Left ventricle myocardium inferior (tissue), 1 donor: ENCODE measurements at regions not wholly inside any gene's neighbourhood (a gene's known extent, or its start where the extent isn't known, plus 50 kb on each side); places are given as distances from the start of the nearest gene placed in this dataset.

Experiments used
- DNase-seq: peaks from one replicate; pipeline ENCODE4 v3.0.0-alpha.2; 2020
- H3K27ac ChIP-seq: fragments of 200-600 bp; replicated peaks from 2 replicates; pipeline ENCODE4 v1.8.0; 2021
- H3K27me3 ChIP-seq: fragments of 200-600 bp; 2 replicates; pipeline ENCODE4 v1.8.0; 2021; ENCODE audit warnings: low read depth
- H3K36me3 ChIP-seq: fragments of 200-600 bp; 2 replicates; pipeline ENCODE4 v1.8.0; 2021
- H3K4me1 ChIP-seq: fragments of 200-600 bp; 2 replicates; pipeline ENCODE4 v1.8.0; 2021
- H3K4me3 ChIP-seq: fragments of 200-600 bp; 2 replicates; pipeline ENCODE4 v1.8.0; 2021; ENCODE audit warnings: mild to moderate bottlenecking, moderate library complexity
- H3K9me3 ChIP-seq: fragments of 200-600 bp; replicated peaks from 2 replicates; pipeline ENCODE4 v1.8.0; 2021
- intact Hi-C: fragments of 100-400 bp; cut with micrococcal nuclease; formaldehyde crosslinking; loops from one replicate; pipeline ENCODE4 v1.11.0; 2022
- TF ChIP-seq, protein P1 (sequence below): fragments of 200-600 bp; IDR thresholded peaks from 2 replicates; pipeline ENCODE4 v1.8.0; 2021; ENCODE audit warnings: antibody characterized with exemption, mild to moderate bottlenecking, borderline replicate concordance
- donor health status: DM: no; HTN: yes; CAD: no; lungs with severe emphysema.

DNA sequence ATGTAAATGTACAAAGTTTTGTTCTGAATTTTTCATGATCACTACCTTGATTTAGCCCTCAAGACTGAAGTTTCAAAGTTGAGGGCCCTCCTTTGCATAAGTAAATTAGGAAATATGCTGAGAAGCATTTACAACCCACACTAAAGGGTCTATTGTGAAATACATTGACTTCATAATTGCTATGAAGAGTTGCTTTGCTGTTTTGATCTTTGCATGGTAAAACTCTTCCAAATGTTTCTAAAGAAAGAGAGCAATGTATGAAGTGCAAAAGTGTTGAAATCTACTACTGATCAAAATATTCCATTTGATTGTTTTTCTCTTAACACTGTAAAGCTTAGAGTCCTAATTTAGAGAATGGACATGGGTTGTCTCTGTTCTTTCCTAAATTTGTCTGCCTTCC lies 77.2 kb downstream of the C7orf25 start:
- Histone ChIP-seq H3K4me3 (no peak overlapping the region), H3K4me1 (peaks cover 9% of the 10 kb centered on the region), H3K9me3 (no peaks in the 10 kb centered on the region), H3K36me3 (no peaks in the 10 kb centered on the region), H3K27me3 (peaks cover 16% of the 10 kb centered on the region), H3K27ac (no peak overlapping the region)
- intact Hi-C loops = no loop called here
- no peak for DNase-seq
- TF ChIP-seq, protein P1, sequence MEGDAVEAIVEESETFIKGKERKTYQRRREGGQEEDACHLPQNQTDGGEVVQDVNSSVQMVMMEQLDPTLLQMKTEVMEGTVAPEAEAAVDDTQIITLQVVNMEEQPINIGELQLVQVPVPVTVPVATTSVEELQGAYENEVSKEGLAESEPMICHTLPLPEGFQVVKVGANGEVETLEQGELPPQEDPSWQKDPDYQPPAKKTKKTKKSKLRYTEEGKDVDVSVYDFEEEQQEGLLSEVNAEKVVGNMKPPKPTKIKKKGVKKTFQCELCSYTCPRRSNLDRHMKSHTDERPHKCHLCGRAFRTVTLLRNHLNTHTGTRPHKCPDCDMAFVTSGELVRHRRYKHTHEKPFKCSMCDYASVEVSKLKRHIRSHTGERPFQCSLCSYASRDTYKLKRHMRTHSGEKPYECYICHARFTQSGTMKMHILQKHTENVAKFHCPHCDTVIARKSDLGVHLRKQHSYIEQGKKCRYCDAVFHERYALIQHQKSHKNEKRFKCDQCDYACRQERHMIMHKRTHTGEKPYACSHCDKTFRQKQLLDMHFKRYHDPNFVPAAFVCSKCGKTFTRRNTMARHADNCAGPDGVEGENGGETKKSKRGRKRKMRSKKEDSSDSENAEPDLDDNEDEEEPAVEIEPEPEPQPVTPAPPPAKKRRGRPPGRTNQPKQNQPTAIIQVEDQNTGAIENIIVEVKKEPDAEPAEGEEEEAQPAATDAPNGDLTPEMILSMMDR = no peak

DNA sequence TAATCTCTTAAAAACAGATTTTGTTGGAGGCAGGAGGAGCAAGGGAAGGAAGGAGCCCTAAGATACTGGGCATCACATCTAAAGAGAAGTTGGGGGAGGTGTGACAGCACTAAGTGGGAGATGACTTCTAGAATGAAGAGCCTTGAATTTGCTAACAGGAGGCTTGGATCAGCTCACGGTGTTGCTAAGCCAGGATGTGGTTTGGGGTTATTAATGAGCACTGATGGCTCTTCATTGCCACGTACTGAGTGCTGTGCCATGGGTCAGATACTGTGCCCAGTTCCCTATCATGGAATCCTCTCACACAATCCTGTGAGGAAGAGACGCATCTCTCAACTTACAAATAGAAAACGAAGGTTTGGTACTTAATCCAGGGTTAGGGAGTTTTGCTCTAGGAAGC lies 78.5 kb downstream of the C7orf25 start:
- intact Hi-C loops = no loop called here
- Histone ChIP-seq H3K4me1 (peaks cover 9% of the 10 kb centered on the region), H3K27ac (no peak overlapping the region), H3K27me3 (peaks cover 16% of the 10 kb centered on the region), H3K9me3 (no peaks in the 10 kb centered on the region), H3K4me3 (no peak overlapping the region), H3K36me3 (no peaks in the 10 kb centered on the region)
- DNase-seq = no peak
- TF ChIP-seq, protein P1 = no peak

DNA sequence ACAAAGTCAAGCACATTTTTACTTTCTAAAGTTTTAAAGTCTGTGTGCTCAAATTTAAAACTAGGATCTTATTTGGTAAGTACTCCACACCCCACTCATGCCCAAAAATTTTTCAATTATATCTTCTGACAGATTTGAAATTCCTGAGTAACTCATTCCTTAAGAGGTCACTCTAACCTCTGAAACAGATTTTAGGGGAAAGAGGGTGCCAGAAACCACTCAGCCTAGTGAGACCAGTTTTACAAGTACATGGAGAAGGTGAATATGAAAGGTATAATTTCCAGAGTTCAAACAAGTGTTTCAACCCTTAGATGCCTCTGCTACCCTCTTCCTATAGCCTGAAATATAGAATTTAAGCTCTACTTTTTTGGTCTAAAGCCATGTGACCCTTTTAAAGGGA lies 79.2 kb downstream of the C7orf25 start:
- H3K27ac ChIP-seq = no peak overlapping the region
- no peaks in the 10 kb centered on the region for H3K36me3 ChIP-seq
- intact Hi-C loops = no loop called here
- peaks cover 16% of the 10 kb centered on the region for H3K27me3 ChIP-seq
- no peak for DNase-seq
- H3K4me1 ChIP-seq = peaks cover 9% of the 10 kb centered on the region
- H3K4me3 ChIP-seq = no peak overlapping the region
- no peaks in the 10 kb centered on the region for H3K9me3 ChIP-seq
- TF ChIP-seq, protein P1 = no peak

DNA sequence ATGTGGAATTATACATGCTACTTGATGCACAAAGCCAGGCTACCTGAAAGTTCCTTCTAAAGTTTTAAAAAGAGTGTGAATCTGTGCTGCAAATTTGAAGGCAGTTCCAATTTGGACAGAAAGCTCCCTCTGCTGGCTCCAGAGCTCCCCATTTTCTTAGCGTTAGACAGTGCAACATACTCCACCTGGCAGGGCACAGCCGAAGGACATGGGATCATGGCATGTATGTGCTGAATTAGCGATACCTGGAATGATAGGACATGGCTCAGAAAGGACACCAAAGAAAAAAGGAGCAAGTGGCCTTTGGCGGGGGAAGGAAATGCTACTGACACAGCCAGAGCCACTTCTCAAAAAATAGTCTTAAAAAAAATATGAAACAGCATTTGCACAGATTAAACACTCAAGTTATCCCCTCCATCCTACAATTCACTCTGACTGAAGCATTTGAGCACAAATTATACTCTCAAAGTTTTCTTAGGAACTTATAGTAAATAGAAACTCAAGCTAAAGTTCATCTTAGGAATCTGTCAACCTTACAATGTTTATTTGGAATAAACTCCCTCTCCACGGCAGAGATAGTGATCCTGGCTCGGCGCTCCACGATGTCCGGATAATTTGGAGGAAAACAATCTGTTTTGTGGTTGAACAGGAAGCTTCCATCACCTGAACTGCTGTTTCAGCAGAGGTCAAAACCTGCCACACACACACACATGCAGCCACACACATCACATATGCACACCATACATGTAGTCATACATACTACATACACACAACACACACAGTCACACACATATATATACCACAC lies 80.0 kb downstream of the C7orf25 start:
- Histone ChIP-seq H3K9me3 (no peaks in the 10 kb centered on the region), H3K36me3 (no peaks in the 10 kb centered on the region), H3K27me3 (peaks cover 16% of the 10 kb centered on the region), H3K27ac (no peak overlapping the region), H3K4me3 (no peak overlapping the region), H3K4me1 (peaks cover 9% of the 10 kb centered on the region)
- peak; percentile 17 for DNase-seq
- TF ChIP-seq, protein P1 = peak; percentile 75
- intact Hi-C loops = no loop called here

DNA sequence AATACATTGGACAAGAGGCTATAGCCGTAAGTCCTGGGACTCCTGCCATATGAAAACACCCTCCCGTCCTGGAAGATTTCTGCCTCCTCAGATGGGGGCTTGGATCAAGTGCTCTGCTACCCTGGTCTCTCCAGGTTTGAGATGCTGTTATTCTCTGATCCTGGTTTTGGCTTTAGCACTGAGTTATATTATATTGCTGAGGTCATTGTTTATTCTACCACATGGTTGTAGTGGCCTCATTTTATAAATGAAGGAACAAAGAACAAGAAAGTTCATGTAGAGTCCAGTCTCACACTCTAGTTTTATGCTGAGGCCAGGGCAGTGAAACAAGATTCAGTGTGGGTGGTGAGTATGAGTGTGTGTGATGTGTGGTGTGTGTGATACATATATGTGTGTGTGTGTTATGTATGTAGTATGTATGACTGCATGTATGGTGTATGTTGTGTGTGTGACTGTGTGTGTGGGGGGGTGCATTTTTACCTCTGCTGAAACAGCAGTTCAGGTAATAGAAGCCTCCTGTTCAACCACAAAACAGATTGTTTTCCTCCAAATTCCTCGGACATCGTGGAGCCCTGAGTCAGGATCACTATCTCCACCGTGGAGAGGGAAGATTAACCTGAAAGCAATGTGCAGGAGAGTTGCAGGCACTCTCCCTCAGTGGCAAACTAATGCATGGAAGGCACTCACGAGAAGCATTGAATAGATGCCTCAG lies 80.7 kb downstream of the C7orf25 start:
- H3K27ac ChIP-seq = no peak overlapping the region
- TF ChIP-seq, protein P1 = no peak
- no peaks in the 10 kb centered on the region for H3K36me3 ChIP-seq
- H3K4me1 ChIP-seq = peaks cover 9% of the 10 kb centered on the region
- H3K27me3 ChIP-seq = peaks cover 16% of the 10 kb centered on the region
- H3K9me3 ChIP-seq = no peaks in the 10 kb centered on the region
- DNase-seq = no peak
- no peak overlapping the region for H3K4me3 ChIP-seq
- intact Hi-C loops = no loop called here
